Parathyroid adenoma (tissue), 2 donors: ENCODE measurements at regions not wholly inside any gene's neighbourhood (a gene's known extent, or its start where the extent isn't known, plus 50 kb on each side); places are given as distances from the start of the nearest gene placed in this dataset.

Source experiments
- H2AFZ ChIP-seq: fragments of 300-600 bp; sonication (generic); one replicate; pipeline ENCODE4 v1.7.0; 2017; ENCODE audit warnings: antibody characterized with exemption, mild to moderate bottlenecking
- H3K27ac ChIP-seq: fragments of 300-600 bp; sonication (generic); one replicate; pipeline ENCODE4 v1.7.0; 2017
- H3K27me3 ChIP-seq: fragments of 300-600 bp; sonication (generic); one replicate; pipeline ENCODE4 v1.7.0; 2017; ENCODE audit warnings: low read length; ENCODE audit not compliant: control insufficient read depth, insufficient read depth
- H3K36me3 ChIP-seq: fragments of 300-600 bp; sonication (generic); one replicate; pipeline ENCODE4 v1.7.0; 2017; ENCODE audit warnings: low read length; ENCODE audit not compliant: control insufficient read depth, insufficient read depth
- H3K4me1 ChIP-seq: fragments of 300-600 bp; sonication (generic); one replicate; pipeline ENCODE4 v1.7.0; 2017; ENCODE audit warnings: control low read depth
- H3K4me2 ChIP-seq: fragments of 300-600 bp; sonication (generic); one replicate; pipeline ENCODE4 v1.7.0; 2017; ENCODE audit warnings: low read length
- H3K4me3 ChIP-seq: fragments of 300-600 bp; sonication (generic); one replicate; pipeline ENCODE4 v1.7.0; 2017; ENCODE audit warnings: low read depth, low read length
- H3K79me2 ChIP-seq: fragments of 300-600 bp; sonication (generic); one replicate; pipeline ENCODE4 v1.7.0; 2017; ENCODE audit warnings: control low read depth
- H3K9ac ChIP-seq: fragments of 300-600 bp; sonication (generic); one replicate; pipeline ENCODE4 v1.7.0; 2017; ENCODE audit warnings: mild to moderate bottlenecking
- H3K9me3 ChIP-seq: fragments of 300-600 bp; sonication (generic); one replicate; pipeline ENCODE4 v1.7.0; 2017; ENCODE audit warnings: low read length; ENCODE audit not compliant: control insufficient read depth
- TF ChIP-seq, protein P1 (sequence below): fragments of 300-600 bp; sonication (generic); IDR thresholded peaks from one replicate; pipeline ENCODE4 v1.7.0; 2017; ENCODE audit warnings: antibody characterized with exemption, mild to moderate bottlenecking
- donor health status: primary hyperparathyroidism.

DNA sequence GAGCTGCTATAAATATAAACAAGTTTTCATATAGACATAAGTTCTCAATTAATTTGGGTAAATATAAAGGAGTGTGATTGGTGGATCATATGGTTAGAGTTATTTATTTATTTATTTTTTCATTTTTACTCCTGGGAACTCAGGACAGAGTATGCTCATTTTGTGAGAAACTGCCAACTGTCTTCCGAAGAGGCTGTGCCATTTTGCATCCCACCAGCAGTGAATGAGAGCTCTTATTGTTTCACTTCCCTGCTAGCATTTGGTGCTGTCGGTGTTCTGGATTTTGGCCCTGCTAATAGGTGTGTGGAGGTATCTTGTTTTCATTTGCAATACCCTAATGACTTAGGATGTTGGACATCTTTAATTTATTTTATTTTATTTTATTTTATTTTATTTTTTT lies 50.4 kb upstream of the XPO1 start:
- Histone ChIP-seq H3K9me3 (no peaks in the 10 kb centered on the region), H3K9ac (no peak overlapping the region), H2AFZ (no peak overlapping the region), H3K4me1 (no peaks in the 10 kb centered on the region), H3K4me2 (no peak overlapping the region), H3K79me2 (no peaks in the 10 kb centered on the region), H3K27me3 (no peaks in the 10 kb centered on the region), H3K36me3 (no peaks in the 10 kb centered on the region), H3K27ac (no peak overlapping the region), H3K4me3 (no peak overlapping the region)
- TF ChIP-seq, protein P1, sequence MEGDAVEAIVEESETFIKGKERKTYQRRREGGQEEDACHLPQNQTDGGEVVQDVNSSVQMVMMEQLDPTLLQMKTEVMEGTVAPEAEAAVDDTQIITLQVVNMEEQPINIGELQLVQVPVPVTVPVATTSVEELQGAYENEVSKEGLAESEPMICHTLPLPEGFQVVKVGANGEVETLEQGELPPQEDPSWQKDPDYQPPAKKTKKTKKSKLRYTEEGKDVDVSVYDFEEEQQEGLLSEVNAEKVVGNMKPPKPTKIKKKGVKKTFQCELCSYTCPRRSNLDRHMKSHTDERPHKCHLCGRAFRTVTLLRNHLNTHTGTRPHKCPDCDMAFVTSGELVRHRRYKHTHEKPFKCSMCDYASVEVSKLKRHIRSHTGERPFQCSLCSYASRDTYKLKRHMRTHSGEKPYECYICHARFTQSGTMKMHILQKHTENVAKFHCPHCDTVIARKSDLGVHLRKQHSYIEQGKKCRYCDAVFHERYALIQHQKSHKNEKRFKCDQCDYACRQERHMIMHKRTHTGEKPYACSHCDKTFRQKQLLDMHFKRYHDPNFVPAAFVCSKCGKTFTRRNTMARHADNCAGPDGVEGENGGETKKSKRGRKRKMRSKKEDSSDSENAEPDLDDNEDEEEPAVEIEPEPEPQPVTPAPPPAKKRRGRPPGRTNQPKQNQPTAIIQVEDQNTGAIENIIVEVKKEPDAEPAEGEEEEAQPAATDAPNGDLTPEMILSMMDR: no peak
